HG03139 (cell line): ENCODE measurements at regions not wholly inside any gene's neighbourhood (a gene's known extent, or its start where the extent isn't known, plus 50 kb on each side); places are given as distances from the start of the nearest gene placed in this dataset.
"Not testable (repeated sequence)": the region's sequence is repeated elsewhere in the genome, so short reads cannot be mapped to it uniquely, and the experiment has no call there.

Source experiments
- ATAC-seq: cut with Tn5 transposase; IDR thresholded peaks from one replicate; pipeline ENCODE4 v1.9.1; 2021; ENCODE audit not compliant: unreplicated experiment

GRCh38 chr15:38614621-38615020, 50.0 kb upstream of the RASGRP1 start:
- ATAC-seq = no peak

GRCh38 chr15:38617831-38618230, 53.2 kb upstream of the RASGRP1 start:
- no peak for ATAC-seq

DNA sequence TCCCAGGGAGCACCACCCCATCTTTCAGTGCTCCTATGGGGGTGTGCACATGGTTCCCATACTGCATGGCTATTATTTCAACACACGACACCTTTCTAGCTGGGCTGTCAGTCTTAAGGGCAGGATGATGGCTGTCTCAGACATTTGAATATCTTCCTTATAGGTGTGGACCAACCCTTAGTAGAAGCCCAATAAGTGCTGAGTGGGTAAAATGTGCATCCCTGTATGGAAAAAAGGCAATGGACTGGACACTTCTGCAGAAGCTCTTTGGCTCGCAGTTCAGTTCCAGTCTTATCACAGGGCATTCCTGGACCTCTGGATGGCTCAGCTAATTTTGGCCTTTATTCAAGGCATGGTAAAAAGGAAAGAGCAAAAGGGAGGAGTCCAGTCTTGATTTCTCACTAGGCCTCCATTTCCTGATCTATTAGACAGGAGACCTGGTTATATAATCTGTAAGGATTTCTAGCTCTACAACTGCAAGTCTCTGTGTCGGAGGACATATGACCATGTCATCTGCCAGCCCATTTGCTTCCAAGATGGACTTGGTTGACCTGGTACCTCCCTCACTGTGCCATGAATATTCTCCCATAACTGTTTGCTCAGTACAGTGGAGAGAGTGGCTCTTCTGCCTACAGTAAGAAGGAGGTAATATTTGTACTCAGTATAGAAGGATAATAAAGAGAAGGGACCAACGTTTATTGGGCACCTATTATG, 53.8 kb upstream of the RASGRP1 start:
- ATAC-seq = no peak

GRCh38 chr15:38620098-38620497, 55.5 kb upstream of the RASGRP1 start:
- ATAC-seq = no peak

DNA sequence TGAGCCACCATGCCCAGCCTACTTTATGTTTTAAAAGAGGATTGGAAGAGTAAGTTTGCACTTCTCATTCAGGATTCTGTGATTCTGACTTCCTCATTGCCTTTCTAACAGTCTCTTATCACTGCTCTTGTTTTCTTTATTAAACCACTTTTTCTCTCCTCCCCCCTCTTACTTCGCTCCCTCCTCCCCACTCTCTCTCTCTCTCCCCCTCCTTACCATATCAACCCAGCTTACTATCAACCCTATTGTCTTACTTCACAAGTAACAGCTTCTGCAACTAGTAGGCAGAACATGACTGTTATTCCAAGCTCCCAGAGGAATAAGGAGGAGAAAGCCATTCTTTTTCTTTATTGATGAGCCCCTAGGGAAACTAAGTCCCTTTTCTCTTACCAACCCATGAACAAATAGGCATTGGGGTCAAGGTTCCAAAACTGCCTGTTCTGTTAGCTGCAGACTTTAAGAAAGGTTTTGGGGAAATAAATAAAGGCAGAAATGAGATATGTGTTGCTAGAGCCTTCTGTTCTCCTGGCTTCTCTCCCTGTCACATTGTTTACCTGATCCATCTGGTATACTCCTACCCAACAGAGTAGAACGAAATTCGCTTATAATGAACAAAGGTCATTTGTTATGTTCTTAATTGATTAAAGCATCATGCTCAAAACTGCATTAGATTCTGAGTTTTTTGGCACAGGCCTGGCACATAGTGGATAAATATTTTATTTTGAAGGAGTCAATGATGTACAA, 56.4 kb upstream of the RASGRP1 start:
- no peak for ATAC-seq

- ATAC-seq = no peak
Measured at GRCh38 chr15:38622304-38622703, 57.7 kb upstream of the RASGRP1 start.

DNA sequence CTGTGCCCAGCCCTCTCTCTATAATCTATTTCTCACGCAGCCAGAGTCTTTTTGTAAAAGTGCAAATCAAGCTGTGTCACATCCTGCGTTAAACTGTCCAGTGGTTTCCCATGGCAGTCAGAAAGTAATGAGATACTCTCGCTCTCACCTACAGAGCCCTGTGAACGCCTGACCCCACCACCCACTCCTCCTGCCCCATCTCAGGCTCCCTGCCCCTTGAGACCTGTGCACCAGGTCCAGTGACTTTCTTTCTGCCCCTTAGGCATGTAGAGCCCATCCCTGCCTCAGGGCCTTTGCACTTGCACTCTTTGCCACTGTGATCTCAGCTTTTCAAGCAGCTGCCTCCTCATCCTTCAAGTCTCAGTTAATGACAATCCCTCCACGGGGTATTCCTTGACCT, 58.3 kb upstream of the RASGRP1 start:
- ATAC-seq = no peak

DNA sequence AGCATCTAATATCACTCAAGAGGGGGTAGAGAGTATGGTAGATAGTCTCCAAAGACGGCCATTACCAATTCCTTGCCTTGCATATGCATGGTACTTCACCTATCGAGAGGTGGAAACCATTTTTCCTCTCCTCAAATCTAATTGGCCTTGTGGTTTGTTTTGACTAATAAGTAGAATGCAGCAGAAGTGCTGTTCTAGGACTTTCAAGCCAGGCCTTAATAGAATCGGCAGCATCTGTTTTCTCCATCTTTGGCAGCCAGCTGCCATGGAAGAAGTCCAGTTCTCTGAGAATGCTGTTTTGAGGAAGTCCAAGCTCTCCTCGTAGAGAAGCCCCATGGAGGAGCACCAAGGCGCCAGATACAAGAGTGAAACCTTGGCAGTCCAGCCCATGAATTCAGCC, 59.1 kb upstream of the RASGRP1 start:
- no peak for ATAC-seq

DNA sequence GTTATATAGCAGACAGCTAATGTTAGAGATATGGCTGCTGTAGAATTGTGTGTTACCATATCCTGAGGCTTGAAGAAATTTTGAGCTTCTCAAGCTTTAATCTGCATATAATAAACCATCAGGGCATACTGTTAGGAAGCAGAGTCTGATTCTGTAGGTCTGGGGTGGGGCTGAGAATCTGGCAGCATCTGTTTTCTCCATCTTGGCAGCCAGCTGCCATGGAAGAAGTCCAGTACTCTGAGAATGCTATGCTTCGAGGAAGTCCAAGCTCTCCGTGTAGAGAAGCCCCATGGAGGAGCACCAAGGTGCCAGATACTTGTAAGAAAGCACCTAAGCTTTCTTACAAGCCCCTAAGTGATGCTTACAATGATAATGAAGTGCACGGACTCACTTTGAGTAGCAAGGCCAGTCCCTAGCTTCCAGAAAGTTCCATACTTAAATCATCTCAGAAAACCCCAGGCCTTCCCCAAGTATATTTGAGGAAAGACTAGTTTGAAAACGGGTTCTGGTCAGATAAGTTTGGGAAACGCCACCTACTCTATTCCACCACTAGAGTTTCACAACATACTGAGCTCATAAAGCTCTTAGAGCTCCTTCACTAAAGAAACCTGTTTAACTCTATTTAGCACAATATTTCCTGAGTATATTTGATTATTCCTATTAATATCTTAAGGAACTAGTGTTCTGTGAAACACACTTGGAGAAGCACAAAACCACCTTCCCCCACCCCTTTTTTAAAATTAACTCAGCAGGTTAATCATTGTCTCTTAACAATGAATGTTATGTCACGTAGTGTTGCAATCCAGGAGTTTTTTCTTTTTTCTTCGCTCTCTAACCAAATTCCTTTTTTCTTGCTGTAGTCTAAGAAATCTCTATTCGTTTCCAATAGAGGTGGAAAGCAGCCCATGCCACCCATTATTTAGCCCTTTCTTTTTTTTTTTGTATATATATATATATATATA, 59.9 kb upstream of the RASGRP1 start:
- no peak for ATAC-seq

GRCh38 chr15:38625886-38626285, 61.3 kb upstream of the RASGRP1 start:
- no peak for ATAC-seq

DNA sequence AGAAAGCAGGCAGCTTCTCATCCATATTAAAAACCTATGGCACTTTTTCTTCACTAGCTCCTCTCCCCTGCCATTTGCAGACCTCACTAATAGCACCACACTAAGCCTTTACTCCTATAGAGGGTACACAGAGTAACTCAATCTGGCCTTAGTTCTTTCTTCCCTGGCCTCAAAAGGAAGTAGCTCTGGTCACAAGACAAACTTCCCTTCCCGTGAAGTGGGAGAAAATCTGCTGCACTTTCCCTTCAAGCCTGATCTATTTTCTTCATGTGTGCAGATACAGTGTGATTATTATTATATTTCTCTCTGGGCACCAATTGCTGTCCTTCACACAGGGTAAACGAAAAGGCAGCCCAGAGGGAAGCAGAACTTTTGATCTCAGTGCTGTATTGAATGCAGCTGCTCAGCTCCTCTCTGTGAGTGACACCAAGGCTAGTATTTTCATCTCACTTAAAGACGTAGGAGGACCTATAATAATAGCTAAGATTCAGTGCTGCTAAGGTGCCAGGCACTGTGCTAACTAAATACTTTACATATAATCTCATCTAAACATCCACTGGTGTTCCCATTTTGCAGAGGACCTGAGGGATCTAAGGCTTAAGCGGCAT, 61.9 kb upstream of the RASGRP1 start:
- no peak for ATAC-seq

- ATAC-seq = no peak
Measured at GRCh38 chr15:38627689-38628277, 63.2 kb upstream of the RASGRP1 start.

- no peak for ATAC-seq
Measured at GRCh38 chr15:38631119-38632075, 66.8 kb upstream of the RASGRP1 start.

GRCh38 chr15:38635170-38635569, 70.6 kb upstream of the RASGRP1 start:
- ATAC-seq = no peak

GRCh38 chr15:38636597-38636996, 72.0 kb upstream of the RASGRP1 start:
- ATAC-seq = no peak

DNA sequence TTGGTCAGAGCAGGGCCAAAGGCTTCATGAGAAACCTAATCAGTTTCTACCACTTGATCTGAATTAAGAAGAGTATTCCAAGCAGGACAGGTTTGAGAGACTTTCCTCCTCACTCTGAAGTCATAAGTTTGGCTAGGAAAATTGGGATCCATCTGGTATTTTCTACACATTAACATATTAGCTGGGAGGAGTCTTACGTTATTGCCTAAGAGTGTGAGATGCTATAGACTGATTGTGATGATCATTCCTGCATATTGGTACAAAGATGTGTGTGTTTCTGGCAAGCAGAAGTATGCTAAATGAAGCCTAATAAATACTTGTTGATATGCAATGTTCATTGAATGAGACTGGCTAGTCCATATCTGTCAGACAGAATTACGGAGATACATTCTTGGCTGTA, 73.5 kb upstream of the RASGRP1 start:
- no peak for ATAC-seq

DNA sequence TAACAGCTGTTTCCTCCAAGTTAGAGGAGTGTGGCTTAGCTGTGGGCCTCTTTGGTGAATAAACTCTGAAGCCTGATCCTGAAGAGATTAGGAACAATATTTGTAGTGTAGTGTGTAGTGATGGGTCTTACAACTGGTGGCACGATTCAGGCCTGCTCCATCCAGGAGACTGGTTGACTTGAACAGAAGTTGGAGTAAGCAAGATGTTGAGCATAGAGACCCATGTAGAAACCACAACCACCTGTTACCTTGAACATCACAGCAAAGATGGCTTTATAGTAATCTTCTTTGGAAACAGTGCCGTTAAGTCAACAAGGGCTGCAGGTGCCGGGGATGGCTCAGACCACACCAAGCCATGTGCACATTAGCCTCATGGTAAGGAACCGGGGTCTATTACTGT, 74.2 kb upstream of the RASGRP1 start:
- no peak for ATAC-seq

DNA sequence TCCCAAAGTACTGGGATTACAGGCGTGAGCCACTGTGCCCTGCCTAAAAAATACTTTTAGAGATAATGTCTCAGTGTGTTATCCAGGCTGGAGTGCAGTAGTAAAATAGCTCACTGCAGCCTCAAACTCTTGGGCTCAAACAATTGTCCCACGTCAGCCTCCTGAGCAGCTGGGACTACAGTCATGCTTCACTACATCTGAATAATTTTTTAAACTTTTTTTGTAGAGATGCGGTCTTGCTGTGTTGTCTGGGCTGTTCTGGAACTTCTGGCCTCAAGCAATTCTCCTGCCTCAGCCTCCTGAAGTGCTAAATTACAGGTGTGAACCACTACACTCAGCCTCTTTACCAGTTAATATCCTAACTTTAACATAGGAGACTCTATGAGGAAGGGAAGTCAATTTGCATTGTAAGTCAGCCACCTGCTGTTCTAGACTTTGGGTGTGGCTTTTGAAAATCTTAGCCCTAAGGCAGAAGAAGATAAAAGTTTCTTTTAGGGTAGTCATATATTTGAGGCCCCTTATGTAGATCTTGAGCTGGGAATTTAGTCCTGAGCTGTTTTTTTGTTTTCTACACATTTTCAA, 78.2 kb upstream of the RASGRP1 start:
- peak; percentile 51 for ATAC-seq

GRCh38 chr15:38644353-38644752, 79.7 kb upstream of the RASGRP1 start:
- ATAC-seq = not testable (repeated sequence)
